ENCODE measurements at regions not wholly inside any gene's neighbourhood (a gene's known extent, or its start where the extent isn't known, plus 50 kb on each side); places are given as distances from the start of the nearest gene placed in this dataset.

- Histone ChIP-seq H3K36me3 (replicated peaks; ENCODE audit: insufficient read depth, low read length) (no peaks in the 10 kb centered on the region), H3K9me3 (replicated peaks; ENCODE audit: insufficient read depth, low read length) (no peaks in the 10 kb centered on the region), H3K79me2 (ENCODE audit: low read length) (no peaks in the 10 kb centered on the region), H3K9ac (ENCODE audit: low read length) (no peak overlapping the region), H3K9me2 (replicated peaks; ENCODE audit: insufficient read depth, low read length) (no peaks in the 10 kb centered on the region), H3K4me2 (ENCODE audit: low read depth, low read length) (no peak overlapping the region), H2AFZ (ENCODE audit: low read length) (no peak overlapping the region), H3K4me1 (ENCODE audit: low read length) (no peaks in the 10 kb centered on the region), H3K27ac (ENCODE audit: low read length) (no peak overlapping the region), H3K27me3 (replicated peaks; ENCODE audit: insufficient read depth, low read length) (peaks cover 12% of the 10 kb centered on the region), H3F3A (ENCODE audit: insufficient read depth, low read length) (no peaks in the 10 kb centered on the region), H3K4me3 (ENCODE audit: low read length) (no peak overlapping the region), H4K20me1 (ENCODE audit: insufficient read depth, low read length) (no peaks in the 10 kb centered on the region)
- DNase-seq: no peak
- no peak for TF ChIP-seq EZH2 (optimal IDR thresholded peaks at IDR 0.05; ENCODE audit: low read depth, low read length)
- no peak for TF ChIP-seq CTCF (IDR thresholded peaks at IDR 0.05; ENCODE audit: low read length)
- no peak for TF ChIP-seq EZH2phosphoT487 (IDR thresholded peaks at IDR 0.05; ENCODE audit: low read length)
Observed at GRCh38 chr12:111202237-111202915, 166.5 kb downstream of the PHETA1 start.

GRCh38 chr12:111201495-111202236 is 167.2 kb downstream of the PHETA1 start:
- no peaks in the 10 kb centered on the region for H3K4me1 ChIP-seq (ENCODE audit: low read length)
- no peak overlapping the region for H3K9ac ChIP-seq (ENCODE audit: low read length)
- H3F3A ChIP-seq (ENCODE audit: insufficient read depth, low read length): no peaks in the 10 kb centered on the region
- H3K79me2 ChIP-seq (ENCODE audit: low read length): no peaks in the 10 kb centered on the region
- H3K27ac ChIP-seq (ENCODE audit: low read length): no peak overlapping the region
- no peaks in the 10 kb centered on the region for H3K9me3 ChIP-seq (replicated peaks; ENCODE audit: insufficient read depth, low read length)
- H3K27me3 ChIP-seq (replicated peaks; ENCODE audit: insufficient read depth, low read length): peaks cover 12% of the 10 kb centered on the region
- H3K4me3 ChIP-seq (ENCODE audit: low read length): no peak overlapping the region
- no peak overlapping the region for H2AFZ ChIP-seq (ENCODE audit: low read length)
- H3K4me2 ChIP-seq (ENCODE audit: low read depth, low read length): no peak overlapping the region
- H3K9me2 ChIP-seq (replicated peaks; ENCODE audit: insufficient read depth, low read length): no peaks in the 10 kb centered on the region
- H4K20me1 ChIP-seq (ENCODE audit: insufficient read depth, low read length): no peaks in the 10 kb centered on the region
- no peak for DNase-seq
- no peak for TF ChIP-seq CTCF (IDR thresholded peaks at IDR 0.05; ENCODE audit: low read length)
- no peak for TF ChIP-seq EZH2 (optimal IDR thresholded peaks at IDR 0.05; ENCODE audit: low read depth, low read length)
- TF ChIP-seq EZH2phosphoT487 (IDR thresholded peaks at IDR 0.05; ENCODE audit: low read length): no peak
- H3K36me3 ChIP-seq (replicated peaks; ENCODE audit: insufficient read depth, low read length): no peaks in the 10 kb centered on the region

- Histone ChIP-seq H3K9ac (ENCODE audit: low read length) (no peak overlapping the region), H3F3A (ENCODE audit: insufficient read depth, low read length) (no peaks in the 10 kb centered on the region), H3K4me2 (ENCODE audit: low read depth, low read length) (no peak overlapping the region), H2AFZ (ENCODE audit: low read length) (no peak overlapping the region), H3K4me3 (ENCODE audit: low read length) (no peak overlapping the region), H3K4me1 (ENCODE audit: low read length) (no peaks in the 10 kb centered on the region), H3K79me2 (ENCODE audit: low read length) (no peaks in the 10 kb centered on the region), H3K36me3 (replicated peaks; ENCODE audit: insufficient read depth, low read length) (no peaks in the 10 kb centered on the region), H3K27me3 (replicated peaks; ENCODE audit: insufficient read depth, low read length) (peaks cover 12% of the 10 kb centered on the region), H4K20me1 (ENCODE audit: insufficient read depth, low read length) (no peaks in the 10 kb centered on the region), H3K9me3 (replicated peaks; ENCODE audit: insufficient read depth, low read length) (no peaks in the 10 kb centered on the region), H3K27ac (ENCODE audit: low read length) (no peak overlapping the region), H3K9me2 (replicated peaks; ENCODE audit: insufficient read depth, low read length) (no peaks in the 10 kb centered on the region)
- no peak for DNase-seq
- TF ChIP-seq CTCF (IDR thresholded peaks at IDR 0.05; ENCODE audit: low read length) (no peak), EZH2 (optimal IDR thresholded peaks at IDR 0.05; ENCODE audit: low read depth, low read length) (no peak), EZH2phosphoT487 (IDR thresholded peaks at IDR 0.05; ENCODE audit: low read length) (no peak)
Observed at GRCh38 chr12:111201036-111201435, 167.9 kb downstream of the PHETA1 start.

All from MM.1S (cell line).